ENCODE measurements at regions not wholly inside any gene's neighbourhood (a gene's known extent, or its start where the extent isn't known, plus 50 kb on each side); places are given as distances from the start of the nearest gene placed in this dataset.

DNA sequence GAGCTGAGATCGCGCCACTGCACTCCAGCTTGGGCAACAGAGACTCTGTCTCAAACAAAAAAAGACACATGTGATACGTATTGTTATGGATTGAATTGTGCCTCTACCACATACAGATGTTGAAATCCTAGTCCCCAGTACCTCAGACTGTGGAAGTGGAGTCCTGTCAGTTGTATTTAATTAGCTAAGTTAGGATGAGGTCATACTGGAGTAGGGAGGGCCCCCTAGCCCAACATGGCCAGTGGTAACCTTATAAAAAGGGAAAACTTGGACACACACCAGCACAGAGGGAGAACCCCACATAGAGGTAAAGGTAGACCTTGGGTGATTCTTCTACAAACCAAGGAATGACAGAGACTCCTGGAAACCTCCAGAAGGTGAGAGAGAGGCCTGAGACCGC, 119.8 kb downstream of the GADD45G start:
- DNase-seq: no peak

DNA sequence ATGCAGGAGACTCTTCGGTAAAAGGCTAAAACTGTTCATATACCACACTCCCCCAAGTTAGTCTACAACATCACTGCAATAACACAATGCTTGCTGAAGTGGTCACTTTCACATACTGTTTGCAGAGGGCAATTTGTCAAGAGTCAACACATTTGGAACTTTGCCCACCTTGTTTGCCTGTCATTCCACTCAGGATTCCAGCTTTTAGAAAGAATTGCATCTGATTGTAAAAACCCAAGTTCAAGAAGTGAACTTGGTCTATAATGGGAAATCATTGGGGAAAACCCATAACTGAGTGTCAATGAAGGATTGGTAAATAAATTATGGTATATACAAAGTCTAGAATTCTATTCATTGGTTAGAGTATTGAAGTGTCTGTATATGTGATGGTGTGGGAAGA, 120.5 kb downstream of the GADD45G start:
- DNase-seq: no peak

DNA sequence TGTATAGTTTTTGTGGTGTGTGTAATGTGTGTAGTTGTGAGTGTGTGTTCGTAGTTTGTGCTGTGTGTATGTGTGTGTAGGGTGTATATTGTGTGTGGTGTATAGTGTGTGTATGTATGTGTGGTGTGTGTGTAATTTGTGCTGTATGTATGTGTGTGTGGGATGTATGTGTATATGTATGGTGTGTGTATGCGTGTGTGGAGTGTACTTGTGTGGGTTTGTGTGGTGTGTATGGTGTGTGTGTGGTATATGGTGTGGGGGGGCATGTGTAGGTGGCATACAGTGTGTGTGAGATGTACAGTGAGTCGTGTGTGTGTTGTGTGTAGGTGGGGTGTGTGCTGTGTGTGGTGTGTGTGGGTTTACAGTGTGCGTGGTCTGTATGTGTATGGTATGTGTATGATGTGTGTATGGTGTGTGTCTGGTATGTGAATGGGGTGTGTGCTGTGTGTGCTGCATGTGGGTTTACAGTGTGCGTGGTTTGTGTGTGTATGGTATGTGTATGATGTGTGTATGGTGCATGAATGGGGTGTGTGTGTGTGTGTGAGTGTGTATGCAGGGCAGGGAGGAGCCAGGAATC, 125.2 kb downstream of the GADD45G start:
- no peak for DNase-seq

DNA sequence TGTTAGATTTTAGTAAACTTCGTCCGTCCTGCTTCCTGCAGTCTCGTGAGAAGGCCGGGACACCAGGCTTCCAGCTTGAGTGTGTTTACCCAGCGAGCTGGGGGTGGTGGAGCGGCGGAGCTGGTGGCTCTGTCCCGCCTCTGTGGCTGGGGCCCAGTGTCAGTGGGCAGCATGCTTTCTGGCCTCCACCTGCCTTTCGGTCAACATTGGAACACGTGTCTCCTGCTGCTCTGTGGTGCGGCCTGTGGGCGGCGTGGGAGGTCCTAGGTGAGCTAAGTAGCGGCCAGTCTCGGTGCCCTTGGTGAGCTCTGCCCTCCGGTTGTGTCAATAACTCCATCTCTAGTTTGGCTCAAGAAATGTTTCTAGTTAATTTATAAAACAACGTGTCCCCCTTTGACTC, 125.9 kb downstream of the GADD45G start:
- no peak for DNase-seq

DNA sequence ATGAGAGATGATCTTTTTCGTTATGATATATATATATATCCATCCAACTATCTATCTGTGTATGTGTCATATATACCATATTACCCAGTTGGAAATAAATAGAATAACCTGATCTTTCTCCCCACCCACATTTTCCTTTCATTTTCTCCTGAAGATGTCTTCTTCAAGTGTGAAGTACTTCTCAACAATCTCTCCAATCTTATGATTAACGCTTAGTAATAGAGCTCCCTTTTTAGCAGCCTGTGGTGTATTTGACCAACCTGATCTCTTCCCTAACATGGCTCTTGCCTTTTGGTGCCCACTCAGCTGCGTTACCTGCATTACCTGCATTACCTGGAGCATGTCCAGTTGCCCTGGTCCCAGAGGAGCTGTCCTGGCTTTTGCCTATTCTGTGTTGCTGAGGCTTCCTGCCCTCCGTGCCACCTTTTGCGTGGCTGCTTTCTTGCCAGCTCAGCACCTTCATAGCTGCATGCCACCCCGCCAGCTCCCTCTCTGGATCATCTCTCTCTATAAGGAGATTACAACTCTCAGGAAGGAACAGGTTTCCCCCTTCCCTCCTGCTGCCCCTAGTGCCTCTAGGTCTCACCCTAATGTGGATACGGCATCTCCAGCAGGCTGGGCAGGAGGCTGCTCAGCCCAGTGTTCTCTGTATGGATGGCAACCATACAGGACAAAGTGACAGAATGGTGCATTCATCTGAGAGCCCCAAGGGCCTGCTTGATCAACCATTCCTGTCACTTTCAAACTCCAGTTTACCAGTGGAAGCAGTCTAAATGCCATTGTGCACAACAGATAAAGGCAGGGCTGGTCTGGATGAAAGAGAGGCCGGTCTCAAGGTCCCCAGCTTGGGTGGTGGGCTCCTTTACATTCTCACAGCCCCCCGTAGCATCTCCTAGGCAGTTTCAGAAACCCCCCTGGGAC, 126.7 kb downstream of the GADD45G start:
- no peak for DNase-seq

DNA sequence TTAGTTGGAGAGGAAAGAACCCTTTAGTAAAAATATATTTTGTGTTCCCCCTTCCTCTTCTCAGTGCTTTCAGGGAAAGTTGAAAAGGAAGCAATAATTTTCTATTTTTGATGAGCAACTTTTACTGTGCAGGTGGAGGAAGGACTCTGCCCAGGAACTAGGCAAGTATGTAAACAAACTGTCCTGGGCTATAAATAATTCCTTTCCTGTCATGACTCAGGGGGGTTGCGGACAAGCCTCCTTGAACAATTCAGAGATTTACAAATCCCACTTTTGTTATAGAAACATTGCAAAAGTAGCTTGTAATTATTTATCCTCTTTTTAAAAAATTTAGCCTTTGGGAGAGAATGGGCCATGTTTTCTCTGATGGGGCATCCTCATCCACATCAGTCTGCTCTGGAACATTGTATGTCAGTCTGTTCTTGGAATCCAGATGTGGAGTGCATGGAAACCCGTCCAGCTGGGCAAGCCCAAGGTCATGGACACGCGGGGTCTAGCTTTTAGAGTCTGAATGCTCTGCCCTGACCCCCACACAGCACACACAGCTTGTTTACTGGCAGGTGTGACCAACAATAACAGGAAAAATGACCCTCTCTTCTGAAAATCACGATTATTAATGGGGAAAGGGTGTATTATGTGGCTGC, 127.6 kb downstream of the GADD45G start:
- no peak for DNase-seq

DNA sequence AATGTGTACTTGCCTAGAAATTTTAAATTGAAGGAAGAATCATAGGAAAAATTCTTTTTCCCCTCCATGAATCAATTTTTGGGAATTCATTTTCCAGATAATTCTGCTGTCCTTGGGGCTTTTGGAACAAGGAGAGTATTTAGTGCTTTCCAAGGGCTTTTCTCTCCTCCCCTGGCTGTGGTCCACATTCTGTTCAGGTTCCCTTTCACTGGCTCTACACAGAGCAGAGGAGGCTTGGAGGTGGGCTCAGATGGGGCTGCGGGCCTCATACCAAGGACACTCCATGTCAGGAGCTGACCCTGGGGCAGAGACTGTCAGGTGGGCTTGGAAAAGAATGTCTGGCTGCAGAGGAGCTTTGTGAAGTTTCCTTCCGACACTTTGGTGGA, 128.1 kb downstream of the GADD45G start:
- no peak for DNase-seq

- DNase-seq: no peak
These were observed 129.8 kb downstream of the GADD45G start for GRCh38 chr9:89734600-89735041.

DNA sequence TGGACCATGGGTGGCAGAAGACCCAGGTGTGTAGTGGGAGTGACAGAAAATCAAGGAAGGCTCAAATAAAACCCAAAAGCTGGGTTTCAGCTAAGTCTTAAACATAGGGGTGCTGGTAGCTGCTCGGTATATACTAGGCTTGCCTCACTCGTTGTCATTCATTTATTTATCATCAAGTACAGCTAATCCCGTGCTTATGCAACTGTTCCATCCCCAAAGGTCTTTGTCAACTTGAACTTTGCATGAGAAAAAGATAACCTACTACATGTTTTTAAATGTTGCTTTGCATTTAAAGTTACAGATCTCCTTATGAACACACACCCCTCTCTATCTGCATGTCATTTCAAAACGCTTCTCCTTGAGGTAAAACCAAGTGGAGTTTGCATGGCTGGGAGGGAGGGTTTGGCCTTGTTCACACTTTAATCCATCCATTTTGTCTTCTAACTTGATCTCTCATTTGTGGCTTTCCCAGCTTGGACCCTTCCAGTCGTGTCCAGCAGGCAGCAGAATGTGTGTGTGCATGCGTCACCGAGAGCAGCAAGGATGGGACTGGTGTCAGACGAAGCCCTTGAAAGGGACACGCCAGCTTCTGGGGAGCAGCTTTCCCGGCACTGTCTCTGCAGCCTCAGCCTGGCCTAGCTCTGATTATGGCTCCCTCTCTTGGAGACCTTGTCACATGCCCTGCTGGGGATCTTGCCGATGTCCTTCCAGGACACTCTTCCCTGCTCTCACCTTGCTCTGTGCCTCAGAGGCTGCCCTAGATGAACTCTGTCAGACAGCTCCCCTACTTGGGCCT, 133.5 kb downstream of the GADD45G start:
- DNase-seq: no peak

- no peak for DNase-seq
These were observed 134.7 kb downstream of the GADD45G start for GRCh38 chr9:89739511-89739910.

DNA sequence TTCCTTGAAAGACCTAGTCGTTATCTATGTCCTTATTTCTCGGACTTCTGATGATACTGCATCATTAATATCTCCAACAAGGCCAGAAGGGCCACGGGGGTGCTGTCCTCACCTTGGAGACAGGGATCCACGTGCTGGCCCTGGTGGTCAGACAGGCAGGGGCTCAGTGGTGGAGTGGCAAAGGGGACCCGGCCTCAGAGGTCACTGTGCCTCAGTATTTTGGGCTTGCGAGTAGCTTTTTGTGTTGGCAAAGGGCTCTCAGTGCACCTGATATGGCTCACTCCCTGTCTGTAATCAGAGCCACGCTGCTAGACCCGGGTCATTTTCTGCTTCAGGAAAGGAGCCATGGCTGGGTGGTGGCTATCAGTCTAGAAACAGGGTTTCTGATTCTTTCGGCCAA, 135.1 kb downstream of the GADD45G start:
- DNase-seq: no peak

DNA sequence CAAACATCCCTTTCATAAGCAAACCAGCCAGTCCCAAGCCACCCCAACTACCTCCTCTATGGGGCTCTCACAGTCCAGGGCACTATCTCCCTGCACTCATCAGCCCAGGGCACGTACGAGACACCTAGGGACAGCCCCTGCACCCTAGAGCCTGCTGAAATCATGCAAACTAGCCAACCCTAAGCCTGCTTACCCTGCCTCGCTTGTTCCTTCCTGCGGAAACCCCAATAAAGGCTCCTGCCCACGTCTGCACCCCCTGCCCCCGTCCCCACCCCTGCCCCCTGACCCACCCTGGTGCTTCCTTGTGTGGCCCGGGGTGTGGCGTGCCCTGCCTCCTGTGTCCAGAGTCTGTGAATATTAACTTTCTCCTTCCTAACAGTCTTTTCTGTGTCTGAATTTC, 135.9 kb downstream of the GADD45G start:
- DNase-seq: no peak

DNA sequence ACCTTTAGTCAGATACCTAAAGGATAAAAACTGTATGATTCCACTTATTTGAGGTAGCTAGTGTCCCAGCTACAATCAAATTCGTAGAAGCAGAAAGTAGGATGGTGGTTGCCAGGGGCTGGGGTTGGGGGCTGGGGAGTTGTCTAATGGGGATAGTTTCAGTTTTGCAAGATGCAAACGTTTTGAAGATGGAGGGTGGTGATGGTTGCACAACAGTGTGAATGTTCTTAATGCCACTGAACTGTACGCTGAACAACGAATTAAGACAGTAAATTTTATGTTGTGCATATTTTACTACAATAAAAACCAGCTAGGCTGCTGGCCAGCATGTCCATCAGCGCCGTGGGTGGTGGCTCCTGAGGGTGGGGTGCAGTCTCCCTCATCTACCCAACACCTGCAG, 137.8 kb downstream of the GADD45G start:
- no peak for DNase-seq

- DNase-seq: no peak
These were observed 138.4 kb downstream of the GADD45G start for GRCh38 chr9:89743216-89743572.

DNA sequence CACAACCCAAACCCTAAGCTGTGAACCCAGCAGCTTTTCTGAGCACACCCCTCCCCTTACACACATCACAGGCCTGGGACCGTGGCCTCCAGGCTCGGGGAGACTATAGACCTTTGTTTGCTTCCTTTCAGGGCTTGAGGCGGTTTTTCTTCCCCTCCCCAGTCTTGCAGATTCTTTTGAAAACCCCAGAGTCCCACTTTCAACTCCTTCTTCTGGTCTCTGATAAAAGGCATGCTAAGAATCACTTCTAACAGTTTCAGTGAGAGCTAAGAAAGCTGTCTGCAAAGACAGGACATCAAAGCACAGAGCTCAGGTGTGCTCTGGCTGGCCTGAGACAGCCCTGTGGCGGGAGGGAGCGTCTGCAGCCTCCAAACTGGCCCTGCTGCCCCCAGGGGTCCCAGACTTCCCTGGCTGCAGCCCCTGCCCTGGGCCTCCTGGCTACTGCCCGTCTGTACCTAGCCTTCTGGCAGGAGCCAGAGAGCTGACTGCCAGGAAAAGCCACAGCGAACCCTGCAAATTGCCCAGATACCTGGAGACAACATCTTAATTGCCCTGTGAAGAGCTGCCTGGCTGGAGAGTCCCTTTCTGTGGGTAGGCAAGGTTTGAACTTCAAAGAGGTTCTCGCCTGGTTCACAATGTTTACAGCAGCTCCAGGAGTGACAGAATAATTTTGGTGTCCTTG, 138.9 kb downstream of the GADD45G start:
- DNase-seq: no peak

DNA sequence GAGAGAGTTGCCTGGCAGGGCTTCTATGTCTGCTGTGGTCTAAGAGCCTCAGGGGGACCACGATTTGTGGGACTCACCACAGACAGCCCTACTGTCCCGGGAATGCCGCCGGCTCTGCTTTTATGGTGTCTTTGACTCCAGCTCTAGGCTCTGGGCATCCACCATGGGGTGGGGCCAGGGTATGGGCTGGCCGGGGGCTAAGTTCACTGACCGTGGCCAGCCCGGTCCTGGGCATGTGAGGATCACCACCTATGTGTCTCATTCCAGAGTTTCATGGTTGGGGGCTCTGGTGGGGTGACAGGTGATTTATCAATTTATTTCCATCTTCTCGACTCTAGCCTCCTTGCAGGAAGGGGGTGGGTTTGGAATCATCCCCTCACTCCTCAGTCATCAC, 139.4 kb downstream of the GADD45G start:
- DNase-seq: no peak

DNA sequence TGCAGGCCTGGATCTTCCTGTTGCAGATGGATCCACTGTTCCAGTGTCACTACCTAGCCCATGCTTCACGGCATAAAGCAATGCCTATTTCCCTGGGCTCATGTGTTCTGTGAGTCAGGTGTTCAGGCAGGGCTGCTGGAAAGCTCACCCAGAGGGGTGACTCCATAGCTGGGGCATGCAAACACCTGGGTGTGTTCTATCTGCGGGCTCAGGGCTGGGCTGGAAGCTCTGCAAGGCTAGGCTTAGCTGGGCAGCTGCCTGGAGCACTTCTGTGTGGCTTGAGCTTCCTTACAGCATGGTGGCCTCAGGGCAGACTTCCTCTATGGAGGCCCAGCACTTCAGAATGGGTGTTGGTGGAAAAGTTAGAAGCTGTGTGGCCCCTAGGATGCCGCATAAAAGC, 139.9 kb downstream of the GADD45G start:
- DNase-seq: no peak

DNA sequence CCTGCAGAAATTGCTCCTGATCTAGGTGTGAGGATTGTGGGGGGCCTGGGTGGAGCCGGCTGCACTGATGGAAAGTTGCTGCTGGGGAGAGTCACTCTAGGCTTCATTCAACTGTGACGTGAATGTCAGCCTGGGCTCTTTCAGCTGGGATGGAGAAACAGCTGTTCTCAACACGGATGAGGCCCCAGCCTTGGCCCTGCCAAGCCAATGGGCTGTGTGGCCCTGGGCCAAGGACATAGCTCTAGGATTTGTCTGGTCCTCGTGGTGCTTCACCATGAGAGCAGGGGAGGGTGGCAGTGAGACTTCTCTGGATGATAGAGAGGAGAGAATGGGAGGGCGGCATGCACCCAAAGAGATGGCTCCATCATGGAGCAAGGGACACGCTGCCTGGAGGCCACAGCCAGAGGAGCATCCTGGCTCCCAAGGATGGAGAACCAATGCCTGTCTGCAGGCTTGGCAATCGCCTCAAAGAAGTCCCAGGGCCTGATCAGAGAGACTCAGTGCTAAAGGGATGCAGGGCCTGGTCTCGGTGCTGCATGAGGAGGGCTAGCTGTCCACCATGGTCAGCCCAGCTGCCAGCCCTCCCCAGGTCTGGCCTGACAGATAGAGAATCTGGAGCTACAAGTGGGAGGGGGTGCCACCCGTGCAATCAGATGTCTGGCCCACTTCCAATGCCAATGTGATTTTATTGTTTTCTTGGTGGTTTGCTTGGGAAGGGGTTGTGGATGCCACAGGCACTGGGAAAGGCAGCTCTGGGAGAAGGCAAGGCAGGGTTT, 141.0 kb downstream of the GADD45G start:
- no peak for DNase-seq

- no peak for DNase-seq
These were observed 141.7 kb downstream of the GADD45G start for GRCh38 chr9:89746385-89747116.

- DNase-seq: no peak
These were observed 142.8 kb downstream of the GADD45G start for GRCh38 chr9:89747596-89747995.
